ENCODE measurements at regions not wholly inside any gene's neighbourhood (a gene's known extent, or its start where the extent isn't known, plus 50 kb on each side); places are given as distances from the start of the nearest gene placed in this dataset.
"Not testable (repeated sequence)": the region's sequence is repeated elsewhere in the genome, so short reads cannot be mapped to it uniquely, and the experiment has no call there.

DNA sequence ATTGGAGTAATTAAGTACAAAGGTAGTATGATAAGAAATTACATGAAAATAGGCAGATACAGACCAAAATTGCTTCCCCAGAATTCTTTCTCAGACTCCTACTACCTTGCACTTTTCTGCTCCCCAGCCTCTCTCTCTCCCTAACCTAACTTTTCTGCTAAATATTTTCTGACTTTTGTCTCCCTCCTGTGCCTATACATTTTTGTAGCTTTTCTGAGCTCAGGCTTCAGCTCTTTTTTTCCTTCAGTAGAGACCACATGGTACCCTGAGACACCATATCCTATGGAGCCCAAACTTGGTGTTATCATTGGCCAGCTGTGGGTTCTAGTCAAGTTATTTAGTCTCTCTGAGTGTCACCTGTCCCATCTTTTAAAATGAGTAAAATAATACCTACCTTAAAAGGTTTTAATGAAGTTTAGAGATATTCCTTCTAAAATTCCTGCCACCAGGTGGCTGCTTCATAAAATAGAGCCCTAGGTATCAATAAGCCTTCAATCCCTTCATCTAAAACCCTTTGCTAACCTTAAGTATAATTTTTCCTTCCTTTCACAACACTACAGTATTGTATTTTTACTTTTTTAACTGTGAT lies 237.6 kb upstream of the DUSP10 start:
- no peak overlapping the region for H3K27ac ChIP-seq
- ATAC-seq (no peak), DNase-seq (no peak)
- H3K4me3 ChIP-seq, result no peak overlapping the region
- in situ Hi-C loops (cut with MboI; ENCODE audit: low sequenced_read_pairs in 4 of 4), result no loop called here
- no peaks in the 10 kb centered on the region for H3K27me3 ChIP-seq
- TF ChIP-seq POLR2A (IDR thresholded peaks at IDR 0.05), result no peak
- TF ChIP-seq CTCF (IDR thresholded peaks at IDR 0.05 in 4 of 5, conservative IDR thresholded peaks at IDR 0.05 in 1 of 5), result peak in 1 of 5 experiments; percentile 23
- H3K9me3 ChIP-seq, result no peaks in the 10 kb centered on the region
- no peaks in the 10 kb centered on the region for H3K36me3 ChIP-seq
- intact Hi-C loops (cut with DNase I; ENCODE audit: low total_unique reads), result no loop called here
- no peaks in the 10 kb centered on the region for H3K4me1 ChIP-seq

DNA sequence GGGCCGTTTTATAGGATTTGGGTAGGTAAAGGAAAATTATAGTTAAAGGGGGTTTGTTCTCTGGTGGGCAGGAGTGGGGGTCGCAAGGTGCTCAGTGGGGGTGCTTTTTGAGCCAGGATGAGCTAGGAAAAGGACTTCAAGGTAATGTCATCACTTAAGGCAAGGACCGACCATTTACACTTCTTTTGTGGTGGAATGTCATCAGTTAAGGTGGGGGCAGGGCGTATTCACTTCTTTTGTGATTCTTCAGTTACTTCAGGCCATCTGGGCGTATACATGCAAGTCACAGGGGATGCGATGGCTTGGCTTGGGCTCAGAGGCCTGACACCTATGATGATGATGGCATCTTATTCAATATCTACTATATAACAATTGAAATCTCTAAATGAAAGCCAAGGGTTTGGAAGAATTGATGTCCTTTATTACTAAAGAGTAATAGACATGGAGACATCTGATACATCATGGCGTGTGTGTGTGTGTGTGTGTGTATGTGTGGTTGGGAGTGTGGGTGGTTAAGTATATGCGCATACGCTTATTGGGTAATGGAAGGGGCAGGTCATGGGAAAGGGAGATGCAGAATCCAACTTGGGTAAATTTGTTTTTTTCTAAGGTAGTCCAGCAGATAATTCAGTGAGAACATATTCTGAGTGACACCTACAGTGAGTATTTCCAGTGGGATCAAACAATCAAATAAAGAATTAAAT lies 236.9 kb upstream of the DUSP10 start:
- H3K36me3 ChIP-seq; intact Hi-C loops (cut with DNase I; ENCODE audit: low total_unique reads); H3K27ac ChIP-seq; H3K27me3 ChIP-seq; DNase-seq; ATAC-seq; H3K4me1 ChIP-seq; H3K9me3 ChIP-seq; in situ Hi-C loops (cut with MboI; ENCODE audit: low sequenced_read_pairs in 4 of 4); H3K4me3 ChIP-seq: not testable (repeated sequence)

DNA sequence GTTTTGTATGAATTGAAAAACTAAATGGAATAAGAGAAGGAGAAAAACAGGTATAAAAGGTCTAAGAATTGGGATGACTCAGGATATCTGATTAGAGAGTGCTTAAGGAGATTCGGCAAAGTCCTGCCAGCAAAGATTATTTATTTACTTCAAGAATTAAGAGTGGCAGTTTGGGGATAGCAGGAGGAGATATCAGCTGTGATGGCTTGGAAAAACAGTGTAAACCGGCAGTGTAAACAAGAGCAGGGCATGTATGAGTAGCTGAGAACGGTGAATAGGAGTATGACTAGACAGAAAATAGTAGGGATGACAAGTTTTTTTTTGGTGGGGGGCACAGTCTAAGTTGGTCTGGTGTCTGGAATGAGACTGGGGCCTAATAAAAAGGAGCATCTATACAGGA lies 231.9 kb upstream of the DUSP10 start:
- H3K9me3 ChIP-seq; H3K27ac ChIP-seq; DNase-seq; intact Hi-C loops (cut with DNase I; ENCODE audit: low total_unique reads); H3K4me1 ChIP-seq; ATAC-seq; H3K4me3 ChIP-seq; H3K27me3 ChIP-seq; in situ Hi-C loops (cut with MboI; ENCODE audit: low sequenced_read_pairs in 4 of 4); H3K36me3 ChIP-seq: not testable (repeated sequence)

DNA sequence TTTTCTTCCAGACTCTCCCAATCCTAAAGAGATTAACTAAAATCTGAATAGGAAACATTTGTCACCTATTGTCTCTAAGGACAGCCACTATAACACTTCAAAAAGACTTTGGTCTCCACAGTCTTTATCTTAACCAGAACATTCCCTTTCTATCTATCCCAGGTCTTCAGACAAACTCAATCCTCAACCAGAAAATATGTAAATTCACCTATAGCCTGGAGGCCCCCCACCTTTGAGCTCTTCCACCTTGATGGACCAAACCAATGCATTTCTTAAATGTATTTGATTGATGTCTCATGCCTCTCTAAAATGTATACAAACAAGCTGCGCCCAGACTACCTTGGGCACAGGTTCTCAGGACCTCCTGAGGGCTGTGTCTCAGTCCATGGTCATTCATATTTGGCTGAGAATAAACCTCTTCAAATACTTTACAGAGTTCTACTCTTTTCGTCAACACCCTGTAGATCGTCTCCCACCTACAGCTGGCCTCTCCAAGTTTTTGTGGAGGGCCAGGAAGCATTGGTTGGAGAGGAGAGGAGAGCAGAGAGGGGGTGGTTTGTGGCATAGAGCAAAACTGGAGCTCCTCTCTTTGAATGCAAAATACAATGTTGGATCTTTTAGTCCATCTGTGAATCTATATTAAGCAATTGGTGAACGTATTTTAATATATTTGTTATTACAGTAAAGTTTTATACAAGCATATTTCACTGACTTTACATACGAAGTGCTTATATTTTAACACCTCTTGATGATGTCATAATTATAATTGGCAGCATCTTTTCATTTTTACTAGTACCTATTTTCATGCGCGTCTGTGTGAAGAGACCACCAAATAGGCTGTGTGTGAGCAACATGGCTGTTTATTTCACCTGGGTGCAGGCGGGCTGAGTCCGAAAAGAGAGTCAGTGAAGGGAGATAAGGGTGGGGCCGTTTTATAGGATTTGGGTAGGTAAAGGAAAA lies 230.7 kb upstream of the DUSP10 start:
- intact Hi-C loops (cut with DNase I; ENCODE audit: low total_unique reads) (no loop called here), in situ Hi-C loops (cut with MboI; ENCODE audit: low sequenced_read_pairs in 4 of 4) (no loop called here)
- Histone ChIP-seq H3K27me3 (no peaks in the 10 kb centered on the region), H3K4me3 (no peak overlapping the region), H3K27ac (no peak overlapping the region), H3K36me3 (no peaks in the 10 kb centered on the region), H3K9me3 (no peaks in the 10 kb centered on the region), H3K4me1 (no peaks in the 10 kb centered on the region)
- ATAC-seq (no peak), DNase-seq (no peak)
- TF ChIP-seq POLR2A (IDR thresholded peaks at IDR 0.05) (no peak), CTCF (IDR thresholded peaks at IDR 0.05 in 4 of 5, conservative IDR thresholded peaks at IDR 0.05 in 1 of 5) (no peak)

GRCh38 chr1:221971035-221971434 lies 229.1 kb upstream of the DUSP10 start:
- intact Hi-C loops (cut with DNase I; ENCODE audit: low total_unique reads); DNase-seq; H3K27me3 ChIP-seq; H3K27ac ChIP-seq; H3K4me1 ChIP-seq; H3K36me3 ChIP-seq; in situ Hi-C loops (cut with MboI; ENCODE audit: low sequenced_read_pairs in 4 of 4); H3K4me3 ChIP-seq; H3K9me3 ChIP-seq; ATAC-seq: not testable (repeated sequence)

DNA sequence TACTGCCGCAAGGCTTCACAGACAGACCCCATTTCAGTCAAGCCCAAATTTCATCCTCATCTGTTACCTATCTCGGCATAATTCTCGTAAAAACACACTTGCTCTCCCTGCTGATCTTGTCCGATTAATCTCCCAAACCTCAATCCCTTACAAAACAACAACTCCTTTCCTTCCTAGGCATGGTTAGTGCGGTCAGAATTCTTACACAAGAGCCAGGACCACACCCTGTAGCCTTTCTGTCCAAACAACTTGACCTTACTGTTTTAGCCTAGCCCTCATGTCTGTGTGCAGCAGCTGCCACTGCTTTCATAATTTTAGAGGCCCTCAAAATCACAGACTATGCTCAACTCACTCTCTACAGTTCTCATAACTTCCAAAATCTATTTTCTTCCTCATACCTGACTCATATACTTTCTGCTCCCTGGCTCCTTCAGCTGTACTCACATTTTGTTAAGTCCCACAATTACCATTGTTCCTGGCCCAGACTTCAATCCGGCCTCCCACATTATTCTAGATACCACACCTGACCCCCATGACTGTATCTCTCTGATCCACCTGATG lies 227.5 kb upstream of the DUSP10 start:
- peak overlapping the region in 1 of 4 donors; percentile 25 for H3K27ac ChIP-seq
- H3K9me3 ChIP-seq; ATAC-seq; in situ Hi-C loops (cut with MboI; ENCODE audit: low sequenced_read_pairs in 4 of 4); intact Hi-C loops (cut with DNase I; ENCODE audit: low total_unique reads); H3K4me1 ChIP-seq; H3K36me3 ChIP-seq; H3K27me3 ChIP-seq; H3K4me3 ChIP-seq: not testable (repeated sequence)
- DNase-seq, result peak in 1 of 2 donors; percentile 27

DNA sequence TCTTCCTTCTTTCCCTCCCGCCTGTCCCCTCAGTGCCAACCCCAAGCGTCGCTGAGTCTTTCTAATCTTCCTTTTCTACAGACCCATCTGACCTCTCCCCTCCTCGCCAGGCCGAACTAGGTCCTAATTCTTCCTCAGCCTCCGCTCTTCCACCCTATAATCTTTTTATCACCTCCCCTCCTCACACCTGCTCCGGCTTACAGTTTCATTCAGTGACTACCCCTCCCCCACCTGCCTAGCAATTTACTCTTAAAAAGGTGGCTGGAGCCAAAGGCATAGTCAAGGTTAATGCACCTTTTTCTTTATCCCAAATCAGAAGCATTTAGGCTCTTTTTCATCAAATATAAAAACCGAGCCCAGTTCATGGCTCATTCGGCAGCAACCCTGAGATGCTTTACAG lies 225.6 kb upstream of the DUSP10 start:
- H3K9me3 ChIP-seq; H3K27me3 ChIP-seq; H3K27ac ChIP-seq; intact Hi-C loops (cut with DNase I; ENCODE audit: low total_unique reads); H3K4me1 ChIP-seq; in situ Hi-C loops (cut with MboI; ENCODE audit: low sequenced_read_pairs in 4 of 4); H3K4me3 ChIP-seq; DNase-seq; H3K36me3 ChIP-seq; ATAC-seq: not testable (repeated sequence)

DNA sequence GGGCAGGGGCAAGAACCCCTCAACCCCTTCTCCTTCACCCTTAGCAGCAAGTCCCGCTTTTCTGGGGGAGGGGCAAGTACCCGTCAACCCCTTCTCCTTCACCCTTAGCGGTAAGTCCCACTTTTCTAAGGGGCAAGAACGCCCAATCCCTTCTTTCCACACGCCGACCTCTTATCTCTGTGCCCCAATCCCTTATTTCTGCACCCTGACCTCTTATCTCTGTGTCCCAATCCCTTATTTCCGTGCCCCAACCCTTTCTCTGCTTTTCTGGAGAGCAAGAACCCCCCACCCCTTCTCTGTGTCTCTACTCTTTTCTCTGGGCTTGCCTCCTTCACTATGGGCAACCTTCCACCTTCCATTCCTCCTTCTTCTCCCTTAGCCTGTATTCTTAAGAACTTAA lies 225.0 kb upstream of the DUSP10 start:
- DNase-seq; H3K36me3 ChIP-seq; intact Hi-C loops (cut with DNase I; ENCODE audit: low total_unique reads); in situ Hi-C loops (cut with MboI; ENCODE audit: low sequenced_read_pairs in 4 of 4); H3K4me3 ChIP-seq; H3K27me3 ChIP-seq; H3K27ac ChIP-seq; H3K4me1 ChIP-seq; ATAC-seq; H3K9me3 ChIP-seq: not testable (repeated sequence)

GRCh38 chr1:221965891-221966290 lies 224.0 kb upstream of the DUSP10 start:
- not testable (repeated sequence) for ATAC-seq

More at GRCh38 chr1:221965891-221966290, 224.0 kb upstream of the DUSP10 start:
- H3K9me3 ChIP-seq; intact Hi-C loops (cut with DNase I; ENCODE audit: low total_unique reads); H3K4me3 ChIP-seq; H3K36me3 ChIP-seq; H3K4me1 ChIP-seq; DNase-seq; in situ Hi-C loops (cut with MboI; ENCODE audit: low sequenced_read_pairs in 4 of 4); H3K27me3 ChIP-seq; H3K27ac ChIP-seq: not testable (repeated sequence)
